22Rv1 (cell line): ENCODE measurements at regions not wholly inside any gene's neighbourhood (a gene's known extent, or its start where the extent isn't known, plus 50 kb on each side); places are given as distances from the start of the nearest gene placed in this dataset.

ENCODE experiments used
- CTCF ChIP-seq: fragments of 450-650 bp; IDR thresholded peaks from 2 replicates; pipeline ENCODE4 v1.5.1; 2017; ENCODE audit warnings: mild to moderate bottlenecking
- ZFX ChIP-seq: fragments of 450-650 bp; IDR thresholded peaks from 2 replicates; pipeline ENCODE4 v1.6.1; 2017; ENCODE audit warnings: antibody characterized with exemption, borderline replicate concordance

DNA sequence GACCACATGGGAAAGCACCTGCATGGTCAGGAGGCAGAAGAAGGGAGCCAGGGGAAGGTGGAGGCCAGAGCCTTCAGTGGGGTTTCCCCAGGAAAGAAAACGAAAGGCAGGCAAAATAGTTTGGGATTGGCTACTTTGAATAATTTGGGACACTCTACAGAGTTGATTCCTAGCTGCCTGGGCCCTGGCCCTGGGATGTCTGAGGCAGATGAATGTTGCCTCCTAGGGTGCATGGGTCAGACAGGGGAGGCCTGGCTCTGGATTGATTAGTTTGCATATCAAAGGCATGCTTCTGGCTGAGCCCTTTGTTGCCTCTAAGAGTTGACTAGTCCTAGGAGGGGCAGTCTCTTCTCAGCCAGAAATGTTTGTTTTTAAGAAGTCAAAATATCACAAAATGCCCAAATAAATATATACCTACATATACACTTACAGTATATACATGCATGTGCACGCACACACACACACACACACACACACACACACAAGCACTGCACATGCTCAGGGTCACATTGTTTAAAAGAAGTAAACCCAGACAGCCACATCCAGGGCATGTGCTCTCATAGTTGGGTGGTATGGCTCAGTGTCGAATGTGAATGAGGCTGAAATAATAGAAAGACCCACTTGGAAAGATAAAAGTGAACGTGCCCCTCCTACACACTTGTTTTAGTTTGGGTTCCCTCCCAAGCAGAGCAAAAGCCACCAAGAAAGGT is 184.2 kb downstream of the GPAM start:
- TF ChIP-seq CTCF (no peak), ZFX (no peak)
